Cardiac fibroblast (primary cell): ENCODE measurements at regions not wholly inside any gene's neighbourhood (a gene's known extent, or its start where the extent isn't known, plus 50 kb on each side); places are given as distances from the start of the nearest gene placed in this dataset.
"Not testable (repeated sequence)": the region's sequence is repeated elsewhere in the genome, so short reads cannot be mapped to it uniquely, and the experiment has no call there.

Experiments used
- DNase-seq, 2 donors: peaks; one replicate each; pipeline versions ENCODE4 v3.0.0 to v3.0.0-alpha.2; 2010; ENCODE audit warnings: low read depth in 2 of 2
- H3K4me3 ChIP-seq, 2 donors: replicated peaks in 1 of 2; 1 replicate in 1 of 2; 2 replicates in 1 of 2; pipeline ENCODE4 v1.5.1; 2011; ENCODE audit warnings: low read depth in 2 of 2, low read length in 2 of 2, mild to moderate bottlenecking in 2 of 2, moderate library complexity in 1 of 2
- TF ChIP-seq, protein P1 (sequence below): IDR thresholded peaks from one replicate; pipeline ENCODE4 v1.5.1; 2011; ENCODE audit warnings: low read depth, mild to moderate bottlenecking, low read length, inconsistent platforms

DNA sequence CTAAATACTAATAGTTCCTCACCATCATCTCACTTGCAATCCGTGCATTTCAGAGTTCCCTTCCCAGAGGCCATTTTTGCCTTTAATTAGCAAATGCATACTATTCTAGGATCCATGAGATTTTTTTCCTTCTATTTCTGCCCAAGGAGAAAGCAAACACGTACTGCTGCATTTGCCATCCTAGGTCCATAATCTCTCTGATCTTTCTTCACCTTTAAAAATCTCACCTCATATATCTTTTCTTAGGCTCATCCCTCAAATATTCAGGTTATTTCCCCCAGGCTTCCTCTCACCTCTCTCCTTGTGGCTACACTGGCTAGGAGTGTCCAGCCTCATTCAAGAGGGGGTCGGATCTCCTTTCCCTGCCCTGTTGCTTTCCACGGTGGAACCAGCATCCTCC is 338.6 kb downstream of the SETD4 start:
- no peak for DNase-seq
- no peak overlapping the region for H3K4me3 ChIP-seq
- TF ChIP-seq, protein P1, sequence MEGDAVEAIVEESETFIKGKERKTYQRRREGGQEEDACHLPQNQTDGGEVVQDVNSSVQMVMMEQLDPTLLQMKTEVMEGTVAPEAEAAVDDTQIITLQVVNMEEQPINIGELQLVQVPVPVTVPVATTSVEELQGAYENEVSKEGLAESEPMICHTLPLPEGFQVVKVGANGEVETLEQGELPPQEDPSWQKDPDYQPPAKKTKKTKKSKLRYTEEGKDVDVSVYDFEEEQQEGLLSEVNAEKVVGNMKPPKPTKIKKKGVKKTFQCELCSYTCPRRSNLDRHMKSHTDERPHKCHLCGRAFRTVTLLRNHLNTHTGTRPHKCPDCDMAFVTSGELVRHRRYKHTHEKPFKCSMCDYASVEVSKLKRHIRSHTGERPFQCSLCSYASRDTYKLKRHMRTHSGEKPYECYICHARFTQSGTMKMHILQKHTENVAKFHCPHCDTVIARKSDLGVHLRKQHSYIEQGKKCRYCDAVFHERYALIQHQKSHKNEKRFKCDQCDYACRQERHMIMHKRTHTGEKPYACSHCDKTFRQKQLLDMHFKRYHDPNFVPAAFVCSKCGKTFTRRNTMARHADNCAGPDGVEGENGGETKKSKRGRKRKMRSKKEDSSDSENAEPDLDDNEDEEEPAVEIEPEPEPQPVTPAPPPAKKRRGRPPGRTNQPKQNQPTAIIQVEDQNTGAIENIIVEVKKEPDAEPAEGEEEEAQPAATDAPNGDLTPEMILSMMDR, result no peak

GRCh38 chr21:35720208-35720731 is 340.1 kb downstream of the SETD4 start:
- H3K4me3 ChIP-seq, result no peak overlapping the region
- no peak for DNase-seq
- TF ChIP-seq, protein P1, result no peak

- no peak overlapping the region for H3K4me3 ChIP-seq
- no peak for DNase-seq
- TF ChIP-seq, protein P1, result no peak
Observed at GRCh38 chr21:35719080-35719479, 341.2 kb downstream of the SETD4 start.

- TF ChIP-seq, protein P1, result no peak
- H3K4me3 ChIP-seq, result no peak overlapping the region
- DNase-seq, result no peak
Observed at GRCh38 chr21:35716876-35717565, 343.3 kb downstream of the SETD4 start.

GRCh38 chr21:35713914-35714313 is 346.4 kb downstream of the SETD4 start:
- DNase-seq, result no peak
- H3K4me3 ChIP-seq, result no peak overlapping the region
- TF ChIP-seq, protein P1, result no peak

DNA sequence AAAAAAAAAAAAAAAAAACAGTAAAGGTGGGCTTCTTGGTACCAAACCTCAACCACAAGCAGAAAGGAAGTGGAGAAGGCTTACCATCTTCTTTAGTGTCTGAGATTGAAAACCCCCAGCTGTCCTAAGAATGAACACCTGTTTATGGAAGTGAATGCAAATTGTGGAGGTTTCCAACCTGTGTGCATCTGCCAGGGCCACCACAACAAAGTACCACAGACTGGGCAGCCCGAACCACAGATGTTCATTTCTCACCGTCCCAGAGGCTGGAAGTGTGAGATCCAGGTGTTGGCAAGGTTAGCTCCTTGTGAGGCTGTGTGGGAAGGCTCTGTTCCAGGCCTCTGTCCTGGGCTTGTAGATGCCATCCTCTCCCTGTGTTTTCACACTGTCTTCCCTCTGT is 348.7 kb downstream of the SETD4 start:
- DNase-seq, result no peak
- TF ChIP-seq, protein P1, result no peak
- no peak overlapping the region for H3K4me3 ChIP-seq

- TF ChIP-seq, protein P1, result no peak
- no peak for DNase-seq
- no peak overlapping the region for H3K4me3 ChIP-seq
Observed at GRCh38 chr21:35711213-35711612, 349.1 kb downstream of the SETD4 start.

- not testable (repeated sequence) for H3K4me3 ChIP-seq, DNase-seq
Observed at GRCh38 chr21:35709990-35710389, 350.3 kb downstream of the SETD4 start.
